Astrocyte (in vitro differentiated cells and primary cell): ENCODE measurements at regions not wholly inside any gene's neighbourhood (a gene's known extent, or its start where the extent isn't known, plus 50 kb on each side); places are given as distances from the start of the nearest gene placed in this dataset.

Experiments used
- DNase-seq: peaks from one replicate; pipeline ENCODE4 v3.0.0-alpha.2; 2010; ENCODE audit warnings: low read depth
- FAIRE-seq: peaks from 2 replicates; lab custom pipeline; 2011; peaks lifted over from hg19 to GRCh38; lab: Jason Lieb, UNC
- H2AFZ ChIP-seq: 2 replicates; pipeline ENCODE4 v1.6.0; 2012; ENCODE audit warnings: low read depth, low read length, inconsistent platforms
- H3K27ac ChIP-seq: 2 replicates; pipeline ENCODE4 v1.5.1; 2011; ENCODE audit warnings: low read depth, low read length, inconsistent platforms
- H3K27me3 ChIP-seq: 2 replicates; pipeline ENCODE4 v1.6.0; 2011; ENCODE audit warnings: low read length, inconsistent platforms; ENCODE audit not compliant: insufficient read depth
- H3K36me3 ChIP-seq: 2 replicates; pipeline ENCODE4 v1.5.1; 2011; ENCODE audit warnings: low read length, inconsistent platforms; ENCODE audit not compliant: insufficient read depth
- H3K4me1 ChIP-seq: 2 replicates; pipeline ENCODE4 v1.5.1; 2011; ENCODE audit warnings: low read length, inconsistent platforms; ENCODE audit not compliant: insufficient read depth
- H3K4me2 ChIP-seq: 2 replicates; pipeline ENCODE4 v1.6.0; 2012; ENCODE audit warnings: low read length, inconsistent platforms
- H3K4me3 ChIP-seq: 2 replicates; pipeline ENCODE4 v1.5.1; 2011; ENCODE audit warnings: low read depth, mild to moderate bottlenecking, low read length, inconsistent platforms; ENCODE audit not compliant: insufficient read depth
- H3K79me2 ChIP-seq: 2 replicates; pipeline ENCODE4 v1.6.0; 2012; ENCODE audit warnings: mild to moderate bottlenecking, low read length, inconsistent platforms; ENCODE audit not compliant: insufficient read depth
- H3K9ac ChIP-seq: 2 replicates; pipeline ENCODE4 v1.6.0; 2012; ENCODE audit warnings: mild to moderate bottlenecking, low read length, inconsistent platforms
- H3K9me3 ChIP-seq: 2 replicates; pipeline ENCODE4 v1.5.1; 2012; ENCODE audit warnings: low read depth, mild to moderate bottlenecking, low read length, inconsistent platforms; ENCODE audit not compliant: insufficient read depth
- H4K20me1 ChIP-seq: 2 replicates; pipeline ENCODE4 v1.6.0; 2012; ENCODE audit warnings: low read length, inconsistent platforms; ENCODE audit not compliant: insufficient read depth
- H3K27ac Mint-ChIP-seq: one replicate; pipeline ENCODE4 v1.8.0; 2021; ENCODE audit warnings: mild to moderate bottlenecking, mixed read lengths; ENCODE audit not compliant: unreplicated experiment
- H3K27me3 Mint-ChIP-seq: one replicate; pipeline ENCODE4 v1.8.0; 2021; ENCODE audit warnings: low read depth, mixed read lengths; ENCODE audit not compliant: unreplicated experiment
- H3K36me3 Mint-ChIP-seq: one replicate; pipeline ENCODE4 v1.8.0; 2021; ENCODE audit warnings: low read depth, mixed read lengths; ENCODE audit not compliant: unreplicated experiment
- H3K4me1 Mint-ChIP-seq: one replicate; pipeline ENCODE4 v1.8.0; 2021; ENCODE audit warnings: low read depth, mixed read lengths; ENCODE audit not compliant: unreplicated experiment
- H3K4me3 Mint-ChIP-seq: one replicate; pipeline ENCODE4 v1.8.0; 2021; ENCODE audit warnings: mild to moderate bottlenecking, moderate library complexity, mixed read lengths; ENCODE audit not compliant: unreplicated experiment
- H3K9me3 Mint-ChIP-seq: one replicate; pipeline ENCODE4 v1.8.0; 2021; ENCODE audit warnings: mild to moderate bottlenecking, mixed read lengths; ENCODE audit not compliant: unreplicated experiment
- CTCF ChIP-seq: IDR thresholded peaks from 2 replicates; pipeline ENCODE4 v1.5.1; 2011; ENCODE audit warnings: low read depth, mild to moderate bottlenecking, inconsistent platforms, low read length, moderate library complexity; ENCODE audit not compliant: insufficient read depth
- EZH2 ChIP-seq: IDR thresholded peaks from 2 replicates; pipeline ENCODE4 v1.6.1; 2012; ENCODE audit warnings: mild to moderate bottlenecking, low read length, inconsistent platforms; ENCODE audit not compliant: insufficient read depth

GRCh38 chr3:194810076-194810475 is 124.4 kb downstream of the FAM43A start:
- peaks cover 66% of the 10 kb centered on the region for H3K27me3 Mint-ChIP-seq
- H3K36me3 ChIP-seq, result no peaks in the 10 kb centered on the region
- no peak overlapping the region for H3K4me3 Mint-ChIP-seq
- peaks cover 5% of the 10 kb centered on the region for H3K4me1 ChIP-seq
- H3K79me2 ChIP-seq, result no peaks in the 10 kb centered on the region
- FAIRE-seq, result no peak
- no peak for TF ChIP-seq EZH2
- no peak for TF ChIP-seq CTCF
- peaks cover 6% of the 10 kb centered on the region for H3K27me3 ChIP-seq
- H3K27ac Mint-ChIP-seq, result no peak overlapping the region
- no peak overlapping the region for H2AFZ ChIP-seq
- no peak overlapping the region for H3K9ac ChIP-seq
- H3K4me3 ChIP-seq, result no peak overlapping the region
- no peaks in the 10 kb centered on the region for H3K4me1 Mint-ChIP-seq
- H3K4me2 ChIP-seq, result no peak overlapping the region
- H4K20me1 ChIP-seq, result no peaks in the 10 kb centered on the region
- no peaks in the 10 kb centered on the region for H3K36me3 Mint-ChIP-seq
- no peaks in the 10 kb centered on the region for H3K9me3 ChIP-seq
- peaks cover 8% of the 10 kb centered on the region for H3K9me3 Mint-ChIP-seq
- no peak overlapping the region for H3K27ac ChIP-seq
- no peak for DNase-seq

- no peak overlapping the region for H3K4me2 ChIP-seq
- DNase-seq (no peak), FAIRE-seq (no peak)
- H3K27ac ChIP-seq, result no peak overlapping the region
- Mint-ChIP-seq H3K4me3 (no peak overlapping the region), H3K36me3 (no peaks in the 10 kb centered on the region), H3K27me3 (peaks cover 66% of the 10 kb centered on the region), H3K4me1 (no peaks in the 10 kb centered on the region), H3K9me3 (peaks cover 6% of the 10 kb centered on the region), H3K27ac (no peak overlapping the region)
- H3K4me3 ChIP-seq, result no peak overlapping the region
- H3K79me2 ChIP-seq, result no peaks in the 10 kb centered on the region
- no peak for TF ChIP-seq EZH2
- TF ChIP-seq CTCF, result no peak
- no peaks in the 10 kb centered on the region for H3K9me3 ChIP-seq
- H3K36me3 ChIP-seq, result no peaks in the 10 kb centered on the region
- H3K9ac ChIP-seq, result no peak overlapping the region
- H3K4me1 ChIP-seq, result peaks cover 5% of the 10 kb centered on the region
- no peak overlapping the region for H2AFZ ChIP-seq
- H4K20me1 ChIP-seq, result no peaks in the 10 kb centered on the region
- H3K27me3 ChIP-seq, result peaks cover 6% of the 10 kb centered on the region
Measured at GRCh38 chr3:194811118-194811517, 125.4 kb downstream of the FAM43A start.

- no peak overlapping the region for H3K27ac ChIP-seq
- H3K9me3 ChIP-seq, result no peaks in the 10 kb centered on the region
- no peaks in the 10 kb centered on the region for H4K20me1 ChIP-seq
- no peak for DNase-seq
- H3K79me2 ChIP-seq, result no peaks in the 10 kb centered on the region
- H2AFZ ChIP-seq, result no peak overlapping the region
- Mint-ChIP-seq H3K27me3 (peaks cover 64% of the 10 kb centered on the region), H3K27ac (no peak overlapping the region), H3K4me3 (no peak overlapping the region), H3K36me3 (no peaks in the 10 kb centered on the region), H3K9me3 (peaks cover 6% of the 10 kb centered on the region), H3K4me1 (no peaks in the 10 kb centered on the region)
- H3K9ac ChIP-seq, result no peak overlapping the region
- H3K27me3 ChIP-seq, result peaks cover 2% of the 10 kb centered on the region
- no peak for FAIRE-seq
- TF ChIP-seq CTCF (no peak), EZH2 (no peak)
- peaks cover 2% of the 10 kb centered on the region for H3K4me1 ChIP-seq
- no peak overlapping the region for H3K4me2 ChIP-seq
- no peak overlapping the region for H3K4me3 ChIP-seq
- no peaks in the 10 kb centered on the region for H3K36me3 ChIP-seq
Measured at GRCh38 chr3:194812176-194812575, 126.5 kb downstream of the FAM43A start.
